ENCODE measurements at regions not wholly inside any gene's neighbourhood (a gene's known extent, or its start where the extent isn't known, plus 50 kb on each side); places are given as distances from the start of the nearest gene placed in this dataset.

DNA sequence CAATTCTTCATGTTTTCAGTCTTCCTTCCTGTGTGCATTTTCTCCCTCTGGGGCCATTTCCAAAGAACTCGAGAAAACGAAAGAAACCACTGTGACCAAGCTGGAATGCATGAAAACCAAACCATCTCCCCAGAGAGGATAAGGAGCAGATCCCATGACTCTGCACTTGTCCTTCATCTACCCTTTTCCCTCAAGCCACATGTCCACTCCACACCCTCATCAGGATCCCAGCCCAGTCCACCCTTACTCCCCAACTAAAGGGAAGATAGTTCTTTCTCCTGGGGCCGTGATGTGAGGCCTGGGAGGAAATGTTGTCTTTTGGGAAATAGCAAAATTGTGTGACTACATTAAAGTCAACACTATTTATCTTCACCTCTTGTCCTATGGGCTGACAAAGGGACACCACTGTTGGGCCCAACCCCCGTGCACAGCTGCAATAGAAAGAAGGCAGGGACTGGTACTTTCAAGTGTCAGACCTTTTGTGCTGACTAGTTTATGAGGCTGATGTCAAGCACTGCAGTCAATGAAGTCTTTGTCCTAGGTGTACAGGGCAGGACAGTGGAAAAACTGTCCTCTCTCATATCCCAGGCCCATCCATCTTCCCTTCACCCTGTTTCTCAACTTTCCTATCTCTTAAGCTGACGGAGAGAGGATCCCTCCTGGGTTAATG, 487.1 kb upstream of the NR2F2 start:
- ATAC-seq = peak; percentile 83
- intact Hi-C loops (cut with micrococcal nuclease) = no loop called here
- peak; percentile 39 for DNase-seq

DNA sequence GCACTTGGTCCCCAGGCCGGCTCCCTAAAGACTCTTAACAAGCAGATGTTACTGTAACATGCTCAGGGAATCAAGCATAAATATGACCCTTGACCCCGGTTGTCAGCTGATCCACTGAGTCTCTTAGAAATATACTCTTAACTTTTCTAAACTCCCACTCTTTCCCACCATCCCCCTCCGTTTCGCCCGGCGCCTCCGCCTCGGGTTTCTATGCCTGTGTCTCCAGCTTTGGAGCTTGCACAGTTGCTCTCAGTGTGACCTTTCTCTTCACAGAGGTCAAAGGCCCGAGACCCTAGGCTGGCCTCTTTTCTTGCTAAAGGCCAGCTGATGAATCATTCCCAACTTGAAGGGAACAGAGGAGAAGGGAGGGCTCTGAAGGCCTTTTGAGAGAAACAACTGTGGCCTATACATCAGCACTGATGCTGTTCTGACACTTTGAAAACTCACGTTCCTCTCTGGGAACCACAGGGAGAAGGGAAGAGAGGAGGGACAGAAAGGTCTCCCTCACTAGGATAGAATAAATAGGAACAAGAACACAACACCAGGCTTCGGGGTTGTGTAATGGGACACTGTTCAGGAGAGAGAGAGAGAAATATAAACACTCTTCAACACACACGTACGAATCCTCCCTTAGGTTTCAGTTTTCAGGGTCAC, 484.5 kb upstream of the NR2F2 start:
- ATAC-seq (peak; percentile 72), DNase-seq (peak; percentile 59)
- intact Hi-C loops (cut with micrococcal nuclease) = no loop called here

DNA sequence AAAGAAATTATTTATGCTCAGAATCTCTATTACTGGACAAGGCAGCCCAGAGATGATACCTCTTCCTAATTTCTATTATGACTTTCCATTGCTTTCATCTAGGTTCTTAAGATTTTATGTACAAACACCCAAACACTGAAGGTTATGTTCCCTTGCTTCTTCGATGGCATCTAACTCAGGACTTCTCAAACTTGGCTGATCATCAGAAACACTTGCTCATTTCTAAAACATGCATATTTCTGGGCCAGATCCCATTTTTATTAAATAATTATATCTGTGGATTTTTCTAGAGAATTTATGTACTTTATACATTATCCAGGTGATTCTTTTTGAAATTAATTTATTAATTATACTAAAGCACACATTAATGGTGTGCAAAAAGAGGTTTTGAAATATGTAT, 482.4 kb upstream of the NR2F2 start:
- DNase-seq (no peak), ATAC-seq (no peak)
- intact Hi-C loops (cut with micrococcal nuclease) = no loop called here

DNA sequence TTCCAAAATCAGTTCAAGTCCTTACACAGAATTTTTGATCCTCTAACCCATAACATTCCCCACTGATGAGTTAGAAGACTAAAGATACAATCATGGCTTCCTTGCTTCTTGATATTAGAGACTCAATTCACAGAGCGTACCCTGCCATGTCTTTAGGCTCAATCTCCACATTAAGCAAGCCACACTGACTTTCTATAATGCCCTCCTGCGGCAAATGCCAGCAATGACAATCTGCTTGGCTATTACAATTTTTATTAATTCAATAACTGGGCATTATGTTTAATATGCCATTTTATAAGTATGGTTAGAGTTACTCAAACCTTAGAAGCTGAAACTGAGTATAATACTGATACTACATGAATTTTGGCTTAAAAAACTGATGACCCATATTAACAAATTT, 479.7 kb upstream of the NR2F2 start:
- ATAC-seq (no peak), DNase-seq (no peak)
- intact Hi-C loops (cut with micrococcal nuclease) = no loop called here

DNA sequence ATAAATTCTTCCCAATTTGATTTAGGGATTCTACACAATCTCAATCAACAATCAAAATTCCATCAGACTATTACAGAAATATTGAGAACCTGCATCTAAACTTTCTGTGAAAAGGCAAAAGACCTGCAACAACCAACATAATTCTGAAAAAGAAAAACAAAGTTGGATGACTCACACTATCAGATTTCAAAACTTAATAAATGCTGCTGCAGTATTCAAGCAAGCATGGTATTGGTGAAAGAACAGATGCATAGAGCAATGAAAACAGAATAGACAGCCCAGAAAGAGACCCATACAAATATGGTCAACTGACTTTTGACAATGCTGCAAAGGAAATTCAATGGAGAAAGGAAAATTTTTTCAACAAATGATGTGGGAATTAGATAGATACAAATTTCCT, 477.1 kb upstream of the NR2F2 start:
- ATAC-seq = no peak
- intact Hi-C loops (cut with micrococcal nuclease) = no loop called here
- no peak for DNase-seq

DNA sequence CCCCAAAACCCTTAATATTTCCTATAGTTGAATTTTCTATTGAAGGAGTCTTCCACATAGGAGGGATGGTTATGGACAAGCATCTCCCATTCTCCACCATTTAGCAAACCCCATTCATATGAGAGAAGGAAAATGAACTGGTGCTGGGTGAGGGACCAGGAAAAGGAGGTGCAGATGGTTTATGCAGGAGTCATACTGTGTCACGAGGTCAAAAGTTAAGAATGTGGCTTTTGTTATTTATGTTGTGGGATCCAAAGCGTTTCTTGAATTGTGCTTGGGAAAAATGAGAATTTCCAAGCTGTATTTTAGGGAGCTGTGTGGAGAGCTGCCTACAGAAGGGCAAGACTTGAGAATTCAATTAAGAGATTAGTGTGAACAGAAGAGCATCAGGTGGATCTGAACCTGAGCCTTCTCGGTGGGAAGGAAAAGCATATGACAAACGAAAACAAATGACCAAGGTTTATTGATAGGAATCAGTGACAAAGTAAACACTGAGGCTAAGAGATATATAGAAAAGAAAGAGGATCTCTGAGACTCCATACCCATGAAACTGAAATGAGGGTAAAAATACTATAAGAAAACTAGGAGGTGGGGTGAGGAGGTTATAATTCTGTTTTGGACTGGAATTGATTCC, 473.3 kb upstream of the NR2F2 start:
- DNase-seq (no peak), ATAC-seq (no peak)
- intact Hi-C loops (cut with micrococcal nuclease) = no loop called here

DNA sequence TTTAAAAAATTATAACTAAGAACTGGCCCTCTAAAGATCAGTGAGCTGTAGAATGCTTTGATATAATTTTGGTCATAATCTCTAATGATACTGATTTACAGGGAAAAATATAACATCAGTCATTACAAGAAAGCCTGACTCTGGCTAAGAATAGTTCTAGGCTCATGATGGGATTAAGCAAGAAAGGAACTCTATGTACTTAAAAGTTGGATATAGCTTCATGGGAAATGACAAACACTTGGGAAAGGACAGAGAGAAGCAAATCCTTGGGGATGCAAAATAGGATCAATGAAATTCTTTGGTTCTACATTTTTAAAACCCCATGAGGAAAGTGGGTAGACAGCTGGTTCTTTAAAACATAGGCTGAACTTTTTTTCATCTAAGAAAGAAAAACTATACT, 472.7 kb upstream of the NR2F2 start:
- DNase-seq = no peak
- ATAC-seq = no peak
- intact Hi-C loops (cut with micrococcal nuclease) = no loop called here

DNA sequence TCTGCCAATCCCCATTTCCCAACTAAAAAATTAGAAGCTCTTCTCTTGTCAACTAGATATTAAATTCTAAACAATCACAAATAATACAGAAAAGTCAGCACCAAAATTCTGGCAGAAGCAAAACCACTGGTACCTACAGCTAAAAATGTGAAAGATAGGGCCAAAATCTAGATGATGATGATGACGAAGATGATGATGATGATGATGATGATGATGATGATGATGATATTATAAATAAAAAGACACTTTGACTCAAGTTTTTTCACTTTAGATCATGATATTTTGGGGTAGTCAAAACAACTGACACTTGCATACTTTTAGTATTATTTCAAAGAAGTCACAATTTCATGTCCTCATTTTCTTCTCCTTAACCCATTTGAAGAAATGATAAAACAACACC, 470.1 kb upstream of the NR2F2 start:
- intact Hi-C loops (cut with micrococcal nuclease) = no loop called here
- no peak for DNase-seq
- ATAC-seq = no peak

DNA sequence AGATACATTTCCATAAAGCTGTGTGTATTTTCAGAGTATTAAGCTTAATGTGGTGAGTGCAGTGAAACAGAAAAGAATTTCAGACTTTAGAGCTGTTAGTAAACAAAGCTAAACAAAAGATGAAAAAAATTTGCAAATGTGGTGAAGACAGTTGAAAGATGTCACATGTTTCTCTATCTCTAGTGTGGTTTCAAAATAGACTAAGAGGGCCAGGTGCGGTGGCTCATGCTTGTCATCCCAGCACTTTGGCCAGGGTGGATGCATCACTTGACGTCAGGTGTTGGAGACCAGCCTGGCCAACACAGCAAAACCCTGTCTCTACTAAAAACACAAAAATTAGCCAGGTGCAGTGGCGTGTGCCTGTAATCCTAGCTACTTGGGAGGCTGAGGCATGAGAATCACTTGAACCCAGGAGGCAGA, 466.0 kb upstream of the NR2F2 start:
- DNase-seq (no peak), ATAC-seq (no peak)
- intact Hi-C loops (cut with micrococcal nuclease) = no loop called here

DNA sequence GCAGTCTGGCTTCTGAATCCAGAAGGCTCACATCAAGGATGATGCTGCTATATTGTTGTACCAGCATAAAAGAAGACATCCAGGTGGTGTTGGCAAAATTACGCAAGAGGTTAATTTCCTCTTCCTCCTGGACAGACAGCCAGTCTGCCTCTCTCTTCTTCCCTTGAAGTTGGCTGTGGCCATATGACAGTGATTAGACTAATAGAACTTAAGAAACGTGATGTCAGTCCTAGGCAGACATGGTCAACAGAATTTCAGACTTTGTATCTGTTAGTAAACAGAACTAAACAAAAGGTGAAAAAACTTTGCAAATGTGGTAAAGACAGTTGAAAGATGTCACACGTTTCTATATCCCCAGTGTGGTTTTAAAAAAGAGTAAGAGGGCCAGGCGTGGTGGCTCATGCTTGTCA, 465.2 kb upstream of the NR2F2 start:
- intact Hi-C loops (cut with micrococcal nuclease) = no loop called here
- no peak for ATAC-seq
- DNase-seq = no peak

DNA sequence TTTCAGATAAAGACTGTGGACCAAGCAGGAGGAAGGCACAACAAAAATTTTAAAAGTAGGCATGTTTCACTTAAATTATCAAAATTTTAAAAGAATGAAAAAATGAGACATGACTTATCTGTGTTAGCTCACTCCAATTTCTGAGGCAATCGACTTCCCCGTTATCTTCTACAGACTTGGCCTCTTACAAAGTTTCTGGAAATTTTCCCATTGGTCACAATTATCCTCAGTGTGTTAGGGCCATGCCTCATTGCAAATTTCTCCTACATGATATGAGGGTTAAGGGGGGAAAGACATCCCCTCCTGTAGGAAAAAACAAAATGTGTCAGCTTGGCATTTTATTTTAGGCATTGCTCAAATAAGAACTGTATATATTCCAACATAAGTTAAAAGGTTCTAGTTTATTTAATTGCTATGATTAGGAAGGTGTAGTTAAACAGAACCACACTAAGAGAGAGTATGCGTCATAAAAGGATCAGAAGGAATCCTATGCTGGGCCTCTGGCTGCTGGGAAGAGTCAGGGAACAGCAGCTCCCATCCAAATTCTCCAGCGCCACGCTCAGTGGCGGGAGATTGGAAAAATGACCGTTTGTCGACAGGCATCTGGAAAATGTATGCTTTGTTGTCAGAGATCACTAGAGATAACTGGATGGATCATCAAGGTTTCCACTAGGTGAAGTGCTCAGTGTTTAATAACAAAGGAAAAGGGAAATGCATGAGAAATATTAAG, 463.6 kb upstream of the NR2F2 start:
- DNase-seq (no peak), ATAC-seq (no peak)
- intact Hi-C loops (cut with micrococcal nuclease) = no loop called here

DNA sequence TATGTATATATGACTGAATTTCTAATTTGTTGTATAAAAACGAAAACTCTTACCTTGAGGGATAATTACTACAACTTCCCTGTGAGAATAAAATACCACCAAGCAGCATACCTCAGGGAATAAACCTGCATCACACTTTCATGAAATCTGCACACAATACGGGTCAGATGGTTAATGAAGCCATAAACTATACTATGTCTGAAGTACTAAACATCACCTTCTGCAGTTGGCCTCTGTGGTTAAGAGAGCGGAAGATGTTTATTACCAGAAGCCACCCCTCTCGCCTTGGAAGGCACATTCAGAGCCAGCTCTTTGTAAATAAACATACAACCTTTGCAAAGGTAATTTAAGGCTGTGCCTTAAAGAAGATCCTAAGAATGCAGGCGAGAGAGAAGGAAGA, 462.1 kb upstream of the NR2F2 start:
- intact Hi-C loops (cut with micrococcal nuclease) = no loop called here
- no peak for ATAC-seq
- DNase-seq = no peak

DNA sequence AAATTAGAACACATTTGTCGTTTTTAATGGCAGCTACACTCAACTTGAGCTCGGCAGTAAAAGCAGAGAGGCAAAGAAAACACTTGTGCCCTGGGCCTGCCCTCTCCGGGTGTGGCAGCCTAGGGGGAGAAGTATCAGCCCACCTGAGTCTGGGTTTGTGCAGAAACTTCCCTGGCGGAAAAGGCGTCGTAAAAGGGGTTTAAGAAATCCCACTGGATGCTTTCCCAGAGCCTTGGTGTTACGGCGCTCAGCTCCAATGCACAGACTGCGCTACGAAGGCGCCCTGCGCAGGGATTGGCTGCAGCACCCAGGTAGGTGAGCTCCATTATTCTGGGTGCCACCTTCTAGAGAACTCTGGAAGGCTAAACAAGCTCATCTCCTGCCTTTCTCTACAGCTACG, 461.5 kb upstream of the NR2F2 start:
- no peak for DNase-seq
- no peak for ATAC-seq
- intact Hi-C loops (cut with micrococcal nuclease) = no loop called here

DNA sequence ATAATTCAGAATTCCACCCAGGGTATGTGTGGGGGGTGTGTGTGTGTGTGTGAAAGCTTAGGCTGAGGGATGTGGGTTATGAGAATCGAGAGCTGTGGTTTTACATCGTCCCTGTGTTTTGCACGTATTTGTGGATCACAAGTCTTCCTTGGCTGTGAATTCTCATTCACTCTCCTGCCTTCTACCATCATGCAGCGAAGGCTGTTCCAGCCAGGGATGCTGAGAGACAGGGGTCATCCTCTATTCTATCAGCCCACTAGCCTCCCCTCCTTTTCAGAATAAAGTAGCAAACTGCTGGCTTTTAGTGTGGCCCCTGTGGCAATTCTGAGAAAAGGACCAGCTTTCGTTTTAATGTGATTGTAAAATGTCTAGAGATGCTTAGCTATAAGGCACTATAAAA, 460.6 kb upstream of the NR2F2 start:
- intact Hi-C loops (cut with micrococcal nuclease) = no loop called here
- DNase-seq = no peak
- no peak for ATAC-seq

DNA sequence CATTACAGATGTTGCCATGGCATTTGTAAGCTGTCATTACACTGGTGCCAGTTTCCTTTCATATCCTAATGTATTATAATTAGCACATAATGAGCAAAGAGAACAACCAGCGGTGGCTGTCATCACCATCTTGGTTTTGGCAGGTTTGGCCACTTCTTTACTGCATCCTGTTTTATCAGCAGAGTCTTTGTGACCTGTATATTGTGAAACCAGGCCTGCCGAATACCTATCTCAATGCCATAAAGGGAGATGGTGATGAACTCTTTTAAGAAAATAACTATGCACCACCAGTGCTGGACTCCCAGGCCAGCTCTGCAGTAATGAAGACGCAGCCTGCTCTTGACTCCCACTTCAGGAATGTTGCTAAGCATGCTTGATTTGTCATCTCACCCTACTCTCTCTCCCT, 458.1 kb upstream of the NR2F2 start:
- ATAC-seq (no peak), DNase-seq (no peak)
- intact Hi-C loops (cut with micrococcal nuclease) = no loop called here

DNA sequence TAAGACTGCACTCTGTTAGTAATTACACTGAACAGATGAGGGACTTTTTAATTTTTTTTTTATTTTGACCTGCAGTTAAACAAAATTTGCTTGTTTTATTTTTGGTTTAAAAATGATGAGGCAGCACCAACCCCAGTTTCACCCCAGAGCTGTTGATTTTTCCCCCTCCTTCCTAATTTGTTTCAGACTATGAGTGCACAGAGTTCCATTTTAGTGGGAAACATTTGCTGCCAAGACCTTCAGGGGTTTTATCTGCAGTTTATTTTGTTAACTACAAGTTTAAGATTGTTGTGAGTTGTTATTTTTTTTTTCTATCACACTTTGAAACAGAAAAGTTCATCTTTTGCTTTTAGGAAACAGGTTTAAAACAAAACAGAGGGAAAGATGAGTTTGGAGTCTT, 455.9 kb upstream of the NR2F2 start:
- ATAC-seq = no peak
- no peak for DNase-seq
- intact Hi-C loops (cut with micrococcal nuclease) = no loop called here

DNA sequence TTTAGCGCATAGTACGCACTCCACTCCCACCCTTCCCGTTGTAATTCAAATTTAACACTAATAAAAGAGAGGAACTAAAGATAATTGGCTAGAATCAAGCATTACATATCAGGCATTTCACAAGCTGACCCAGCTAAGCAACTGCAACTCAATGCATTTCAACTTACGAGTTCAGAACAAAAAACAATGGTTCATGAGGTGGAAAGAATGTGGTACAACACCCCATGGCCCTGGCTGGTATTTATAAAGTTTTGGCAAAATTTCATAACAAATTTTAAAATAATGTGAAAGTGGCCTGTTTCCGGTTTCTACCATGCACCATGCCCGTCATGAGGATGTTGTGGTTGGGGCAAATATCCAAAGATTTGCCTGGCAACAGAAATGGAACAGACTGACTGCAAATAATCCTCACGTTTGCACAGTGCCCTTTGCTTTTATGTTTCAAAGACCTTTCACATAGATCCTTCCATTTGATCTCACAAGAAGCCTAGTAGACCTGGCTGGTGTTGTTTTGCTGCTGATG, 455.3 kb upstream of the NR2F2 start:
- DNase-seq (no peak), ATAC-seq (peak; percentile 35)
- intact Hi-C loops (cut with micrococcal nuclease) = no loop called here

DNA sequence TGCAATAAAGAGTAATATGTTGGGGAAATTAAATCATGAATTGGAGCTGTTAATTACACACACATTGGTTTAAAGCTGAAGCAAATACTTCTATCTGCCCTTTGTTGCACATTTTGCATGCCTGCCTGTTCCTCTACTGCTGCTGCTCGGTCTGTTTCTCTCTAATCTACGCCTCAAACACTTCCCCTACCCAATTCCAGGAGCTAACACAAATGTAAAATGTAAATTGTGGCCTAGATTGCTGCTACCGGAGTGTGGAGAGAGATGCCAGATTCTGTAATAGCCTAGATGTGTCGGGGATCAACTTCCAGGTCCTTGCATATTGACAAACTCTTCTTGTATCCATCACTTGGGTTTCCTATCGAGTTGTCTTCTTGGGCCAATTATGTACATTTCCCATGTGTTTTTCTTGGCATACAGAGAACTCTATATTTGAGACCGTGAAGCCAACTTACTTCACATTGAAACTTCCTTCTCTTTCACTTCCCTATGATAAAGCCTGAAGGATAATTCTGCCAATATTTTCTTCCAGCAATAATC, 450.4 kb upstream of the NR2F2 start:
- ATAC-seq = no peak
- DNase-seq = no peak
- intact Hi-C loops (cut with micrococcal nuclease) = no loop called here

DNA sequence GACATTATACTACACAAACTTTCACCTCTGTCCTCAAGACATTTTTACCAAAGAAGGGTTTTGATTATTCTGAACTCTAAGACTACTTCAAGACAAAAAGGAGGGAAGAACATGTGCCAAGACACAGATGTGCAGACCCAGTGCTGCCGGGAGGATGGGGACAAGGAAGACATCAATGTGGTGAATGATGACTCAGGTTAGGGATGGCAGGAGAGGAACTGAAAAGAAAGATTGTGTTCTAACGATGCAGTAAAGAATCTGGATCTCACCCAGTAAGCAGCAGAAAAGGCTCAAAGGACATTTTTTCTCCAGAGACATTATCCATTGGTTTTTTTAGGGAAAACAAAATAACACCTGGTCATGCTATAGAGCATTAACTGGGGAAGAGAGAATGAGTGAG, 449.9 kb upstream of the NR2F2 start:
- ATAC-seq = no peak
- intact Hi-C loops (cut with micrococcal nuclease) = no loop called here

DNA sequence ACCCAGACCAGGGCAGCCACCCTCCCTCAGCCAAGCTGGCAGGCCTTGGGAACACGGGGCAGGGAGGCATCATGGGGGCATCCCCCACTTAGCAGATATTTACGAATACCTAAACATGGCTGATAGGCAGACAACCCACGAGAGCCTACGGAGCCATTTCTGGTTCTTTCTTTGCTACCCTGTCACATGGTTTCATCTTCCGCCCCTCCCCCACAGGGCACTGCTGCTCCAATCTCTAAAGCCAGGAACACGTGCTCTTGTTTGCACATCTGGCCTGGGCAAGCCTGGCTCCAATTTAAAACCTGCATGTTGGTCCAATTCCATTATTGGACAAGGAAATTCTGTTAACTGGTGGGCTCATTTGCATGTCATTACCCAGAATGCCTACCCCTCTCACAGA, 447.4 kb upstream of the NR2F2 start:
- DNase-seq = no peak
- intact Hi-C loops (cut with micrococcal nuclease) = no loop called here
- no peak for ATAC-seq

More for the DNA sequence above, 449.9 kb upstream of the NR2F2 start:
- DNase-seq = no peak
